ENCODE measurements at regions not wholly inside any gene's neighbourhood (a gene's known extent, or its start where the extent isn't known, plus 50 kb on each side); places are given as distances from the start of the nearest gene placed in this dataset.

DNA sequence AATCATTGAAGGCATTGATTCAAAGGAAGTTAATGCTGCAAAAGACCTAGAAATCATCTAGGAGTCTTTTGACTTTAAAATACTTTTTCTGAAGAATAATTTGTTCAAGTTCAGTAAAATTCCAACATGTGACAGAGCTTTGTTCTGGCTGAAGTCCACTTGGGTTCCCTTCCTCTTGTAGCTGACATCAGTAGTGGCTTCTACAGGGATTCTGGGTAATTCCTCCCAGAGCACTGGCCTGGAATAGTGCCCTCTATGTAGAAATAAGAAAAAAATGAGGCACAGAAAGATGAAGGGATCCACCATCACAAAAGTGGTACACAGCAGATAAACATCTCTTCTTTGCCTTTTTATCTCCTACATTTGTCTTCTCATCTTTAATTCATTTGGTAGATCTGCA lies 548.1 kb downstream of the LTN1 start:
- no peak for DNase-seq

DNA sequence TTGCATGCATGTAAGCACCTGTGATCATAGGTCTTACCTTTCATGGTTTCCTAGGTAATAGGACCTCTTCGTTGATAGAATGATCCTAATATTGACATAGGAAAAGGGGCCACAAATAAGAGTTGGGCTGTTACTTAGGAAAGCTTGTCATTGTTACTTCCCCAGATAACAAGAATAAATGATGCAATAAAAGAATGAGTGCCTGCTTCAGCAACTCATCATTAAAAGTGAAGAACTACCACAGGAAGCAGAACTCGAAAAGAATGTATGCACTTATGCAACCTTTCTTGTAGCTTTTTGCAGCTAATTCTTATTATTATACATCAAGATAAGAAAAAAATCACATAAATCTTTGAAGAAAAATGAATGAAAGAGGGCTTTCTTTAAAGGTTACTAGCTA lies 548.6 kb downstream of the LTN1 start:
- DNase-seq: no peak

DNA sequence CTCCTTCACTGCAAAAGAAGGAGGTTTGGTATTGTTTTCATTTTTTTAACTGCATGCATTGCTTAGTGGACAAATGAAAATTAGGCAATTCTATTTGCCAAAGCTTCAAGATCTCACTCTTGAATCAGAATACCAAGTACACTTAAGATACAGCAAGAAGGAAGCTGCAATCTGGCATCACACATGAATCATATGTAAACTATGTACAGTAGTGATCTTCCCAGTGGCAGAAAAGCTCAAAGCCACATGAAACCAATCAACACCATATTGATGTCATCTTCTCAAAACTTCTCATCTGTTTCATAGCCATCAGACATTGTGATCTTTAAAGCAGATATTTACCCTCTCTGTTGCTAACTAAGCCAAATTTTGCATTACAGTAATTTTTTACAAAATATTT lies 550.1 kb downstream of the LTN1 start:
- DNase-seq: no peak

DNA sequence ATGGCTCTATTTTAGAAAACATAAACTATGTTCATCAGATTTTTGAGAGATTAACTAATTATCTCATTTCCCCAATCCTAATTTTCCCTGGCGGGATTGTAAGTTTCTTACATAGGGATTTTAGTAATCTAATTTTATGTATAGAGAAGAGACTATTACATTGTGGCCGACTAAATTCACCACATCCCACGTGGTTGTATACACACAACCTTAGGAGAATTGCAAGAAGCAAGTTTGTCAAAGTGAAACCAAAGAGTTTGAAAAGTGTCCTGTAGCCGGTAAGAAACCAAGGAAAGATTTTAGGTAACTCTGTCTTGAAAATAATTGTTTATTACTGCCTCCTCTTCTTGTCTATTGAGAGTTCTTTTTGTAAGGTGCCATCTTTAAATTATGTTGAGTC lies 550.6 kb downstream of the LTN1 start:
- DNase-seq: no peak

DNA sequence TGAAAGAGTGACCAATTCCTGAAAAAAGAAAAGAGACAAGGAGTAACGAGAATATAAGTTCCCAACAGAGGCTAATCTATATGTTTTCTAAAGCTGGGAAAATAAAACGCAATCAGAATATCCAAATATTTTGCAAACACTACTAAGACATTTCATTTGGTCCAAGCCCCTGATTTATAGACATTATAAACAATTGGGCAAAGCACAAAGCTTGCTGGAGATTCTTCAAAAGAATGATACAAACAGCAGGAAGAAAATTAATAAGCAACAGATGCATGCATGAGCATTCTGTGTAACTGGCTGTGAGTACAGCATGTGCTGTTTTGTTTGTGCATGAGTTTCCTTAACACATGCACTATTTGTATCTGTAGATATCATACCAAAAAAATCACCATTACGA lies 552.9 kb downstream of the LTN1 start:
- no peak for DNase-seq

DNA sequence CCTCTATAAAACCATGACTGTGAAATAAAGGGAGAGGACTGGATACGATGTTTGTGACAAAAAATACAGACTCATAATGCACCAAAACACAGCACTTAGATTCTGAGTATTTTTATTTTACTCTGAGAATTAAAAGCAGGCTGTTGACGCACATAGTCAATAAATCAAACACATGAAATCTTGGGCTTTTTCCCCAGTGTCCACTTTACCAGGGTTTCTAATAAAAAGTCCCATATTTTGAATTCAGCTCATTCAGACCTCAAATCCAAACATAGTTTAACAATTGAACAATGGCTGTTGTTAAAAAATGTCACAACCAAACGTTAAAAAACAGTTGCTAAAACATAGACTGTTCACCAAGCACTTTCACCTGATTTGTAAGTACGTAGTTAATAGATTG lies 553.4 kb downstream of the LTN1 start:
- DNase-seq: no peak

DNA sequence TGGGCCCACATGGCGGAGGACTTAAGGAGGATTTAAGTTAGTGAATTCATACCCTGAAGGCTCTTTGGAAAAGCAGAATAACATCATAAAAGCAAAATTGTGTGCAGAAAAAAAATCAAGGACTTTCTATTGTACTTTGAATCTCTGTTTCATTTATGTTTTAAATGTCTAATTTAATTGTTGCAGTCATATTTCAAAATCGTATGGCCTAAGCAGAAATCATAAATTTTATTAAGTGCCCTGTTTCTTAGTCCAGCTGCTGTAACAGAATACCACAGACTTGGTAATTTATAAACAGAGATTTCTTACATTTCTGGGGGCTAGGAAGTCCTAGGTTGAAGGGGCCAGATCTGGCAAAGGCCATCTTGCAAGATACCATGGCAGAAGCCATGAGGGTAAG lies 555.6 kb downstream of the LTN1 start:
- no peak for DNase-seq

DNA sequence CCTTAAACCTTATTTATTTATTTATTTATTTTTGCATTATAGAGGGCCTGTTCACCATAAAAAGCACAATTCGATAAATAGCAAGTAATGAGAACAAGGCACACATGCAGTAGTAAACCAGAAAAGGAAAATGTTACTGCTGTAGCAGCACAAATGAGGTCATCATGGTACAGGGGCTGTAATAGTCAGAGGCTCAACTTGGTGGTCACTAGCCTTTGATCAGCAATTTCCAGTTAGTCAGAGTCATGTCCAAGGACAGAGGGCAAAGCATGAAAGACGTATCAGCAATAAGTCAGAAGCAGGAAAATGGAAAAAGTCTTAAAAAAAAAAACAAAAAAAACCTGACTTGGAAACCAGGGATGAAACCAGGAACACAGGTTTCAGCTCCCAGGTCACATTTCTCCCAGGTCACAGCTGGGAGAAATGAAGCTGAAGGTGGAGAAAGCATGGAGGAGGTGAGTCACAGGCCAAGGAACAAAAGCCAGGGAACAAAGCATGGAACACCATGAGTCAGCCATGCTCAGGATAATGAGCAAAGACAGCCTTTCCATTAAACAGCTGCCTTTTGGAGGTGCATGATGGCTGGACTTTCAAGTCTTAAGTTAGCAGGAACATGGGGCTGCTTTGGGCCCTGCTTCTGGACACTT lies 556.3 kb downstream of the LTN1 start:
- DNase-seq: no peak

DNA sequence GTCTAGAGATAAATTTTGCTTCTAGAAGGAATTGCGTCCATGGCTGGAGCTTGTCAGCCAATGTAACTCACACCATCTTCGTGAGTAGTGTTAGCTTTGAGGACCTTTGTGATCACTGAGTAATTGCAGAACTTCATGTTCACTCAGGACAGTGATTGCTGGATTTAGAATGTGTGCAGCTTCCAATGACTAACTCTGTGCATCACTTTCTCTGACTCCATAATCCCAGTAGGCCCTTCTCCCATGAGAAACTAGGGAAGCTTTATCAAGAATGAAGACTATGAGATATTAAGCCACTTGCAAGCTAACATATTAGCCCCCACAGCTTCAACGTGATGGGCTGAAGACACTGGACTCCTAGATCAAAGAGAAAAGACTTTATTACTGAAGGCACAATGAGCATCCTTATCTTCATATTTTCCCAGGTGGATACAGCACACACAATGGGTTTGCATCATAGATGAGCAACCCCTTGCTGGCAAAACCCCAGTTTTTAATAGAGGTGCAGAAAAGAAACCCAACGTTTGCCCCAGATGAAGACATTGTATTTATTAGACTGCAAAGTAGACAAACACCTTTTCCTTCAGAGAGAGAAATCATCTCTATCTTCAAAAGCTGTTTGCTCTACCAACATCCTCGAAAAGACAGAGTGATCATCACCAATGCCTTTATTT lies 561.0 kb downstream of the LTN1 start:
- DNase-seq: no peak

DNA sequence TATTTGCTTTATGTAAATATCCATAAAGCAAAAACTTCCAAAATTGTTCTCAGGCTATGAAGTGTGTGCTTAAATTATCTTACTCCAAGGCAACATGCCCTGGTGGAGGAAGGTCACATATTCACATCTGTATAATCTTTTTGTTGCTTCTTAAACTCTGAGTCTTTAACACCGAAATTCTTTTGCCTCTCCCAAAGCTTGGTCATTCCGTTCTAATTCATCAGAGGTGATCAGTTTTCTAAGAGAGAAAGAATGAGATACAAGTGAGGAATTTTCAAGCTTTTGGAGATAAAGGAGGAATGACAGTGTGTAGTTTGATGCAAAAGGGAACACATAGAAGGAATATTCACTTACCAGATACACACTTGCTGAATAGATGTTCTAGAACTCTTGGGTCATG lies 561.7 kb downstream of the LTN1 start:
- DNase-seq: no peak

DNA sequence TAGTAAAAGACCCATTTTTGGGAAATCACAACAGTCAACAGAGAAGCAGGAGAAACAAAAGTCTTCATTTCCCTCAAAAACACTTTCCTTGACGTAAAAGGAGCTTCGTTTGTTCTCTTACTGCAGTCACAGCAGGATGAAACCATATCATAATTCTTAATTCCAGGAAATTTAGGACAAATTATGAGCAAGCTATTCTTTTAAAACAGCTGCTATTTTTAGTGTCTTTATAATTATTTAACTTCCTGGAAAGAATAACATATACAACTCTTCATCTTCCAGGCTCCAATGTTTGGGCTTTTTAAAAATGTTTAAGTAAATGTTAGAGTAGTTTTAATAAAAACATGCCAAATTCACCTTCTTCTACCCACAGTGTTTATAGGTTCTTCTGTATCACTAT lies 563.5 kb downstream of the LTN1 start:
- no peak for DNase-seq

DNA sequence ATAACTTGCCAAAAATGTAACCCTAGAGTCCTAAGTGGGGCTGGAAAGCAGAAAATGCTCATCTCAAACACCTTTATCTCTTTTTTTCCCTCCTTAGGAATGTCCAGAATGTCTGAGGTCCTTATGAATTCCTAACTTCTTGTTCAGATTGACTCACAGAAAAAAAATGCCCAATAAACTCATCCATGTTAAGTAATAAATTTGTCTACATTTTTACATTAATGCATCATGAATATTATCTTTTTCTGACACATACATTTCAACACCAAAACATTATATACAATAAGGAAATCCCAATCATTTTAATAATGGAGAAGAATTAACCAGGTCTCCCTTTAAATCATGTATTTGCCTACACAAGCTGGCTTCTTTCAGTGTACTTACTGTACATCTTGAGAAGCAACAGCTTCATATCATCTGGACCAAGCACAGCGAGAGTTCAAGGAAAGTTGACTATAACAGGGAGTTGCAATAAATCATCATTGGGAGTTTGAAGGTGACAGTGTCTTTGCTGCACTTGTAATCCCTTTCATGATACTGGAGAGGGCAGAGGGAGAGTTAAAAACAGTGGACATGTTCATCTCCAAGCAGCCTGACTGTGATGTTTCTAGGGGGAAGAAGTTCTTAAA lies 565.2 kb downstream of the LTN1 start:
- DNase-seq: no peak

DNA sequence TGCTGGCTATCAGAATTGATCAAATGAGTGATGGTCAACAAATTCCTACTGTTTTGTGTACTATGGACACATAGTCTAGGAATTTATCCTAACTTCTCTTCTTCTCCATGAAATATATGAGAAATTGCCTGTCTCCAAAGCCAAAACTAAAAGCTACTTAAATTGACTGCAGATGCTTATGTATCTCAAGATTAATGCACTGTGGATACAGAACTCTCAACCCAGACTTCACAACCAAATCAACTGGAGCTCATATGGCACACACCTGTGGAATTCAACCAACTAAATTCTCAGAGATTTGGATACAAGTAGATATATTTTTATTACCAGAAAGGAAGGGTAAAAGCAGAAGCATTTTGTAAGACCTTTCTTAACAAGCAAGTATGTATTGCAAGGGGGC lies 566.1 kb downstream of the LTN1 start:
- no peak for DNase-seq

DNA sequence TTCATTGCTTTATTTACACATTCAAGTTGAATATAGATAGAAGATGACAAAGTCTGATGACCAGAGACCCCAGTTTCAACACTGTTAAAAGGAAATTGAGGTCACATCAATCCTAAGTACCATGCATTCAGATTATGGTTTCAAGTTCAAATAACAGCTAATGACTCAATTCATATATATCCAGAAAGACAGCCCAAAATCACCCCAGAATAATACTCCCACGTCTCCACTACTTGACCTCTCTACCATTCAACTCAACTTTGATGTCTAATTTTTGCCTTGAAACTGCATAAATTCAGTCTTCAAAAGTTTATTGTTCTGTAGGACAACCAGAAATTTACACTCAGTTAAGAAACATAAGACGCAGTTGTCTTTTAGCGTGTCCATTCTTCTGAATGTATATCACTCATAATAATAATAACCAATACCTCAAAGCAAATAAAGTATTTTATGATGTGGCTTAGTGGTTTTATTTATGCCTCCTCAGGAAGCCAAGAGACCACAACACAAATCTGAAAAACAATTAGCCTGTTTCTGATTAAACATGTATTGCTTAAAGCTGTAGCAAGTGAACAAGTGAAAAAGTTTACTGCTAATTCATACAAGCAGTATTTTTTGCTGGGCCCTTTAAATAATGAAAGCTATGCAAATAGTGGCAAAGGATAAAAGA lies 569.0 kb downstream of the LTN1 start:
- no peak for DNase-seq

DNA sequence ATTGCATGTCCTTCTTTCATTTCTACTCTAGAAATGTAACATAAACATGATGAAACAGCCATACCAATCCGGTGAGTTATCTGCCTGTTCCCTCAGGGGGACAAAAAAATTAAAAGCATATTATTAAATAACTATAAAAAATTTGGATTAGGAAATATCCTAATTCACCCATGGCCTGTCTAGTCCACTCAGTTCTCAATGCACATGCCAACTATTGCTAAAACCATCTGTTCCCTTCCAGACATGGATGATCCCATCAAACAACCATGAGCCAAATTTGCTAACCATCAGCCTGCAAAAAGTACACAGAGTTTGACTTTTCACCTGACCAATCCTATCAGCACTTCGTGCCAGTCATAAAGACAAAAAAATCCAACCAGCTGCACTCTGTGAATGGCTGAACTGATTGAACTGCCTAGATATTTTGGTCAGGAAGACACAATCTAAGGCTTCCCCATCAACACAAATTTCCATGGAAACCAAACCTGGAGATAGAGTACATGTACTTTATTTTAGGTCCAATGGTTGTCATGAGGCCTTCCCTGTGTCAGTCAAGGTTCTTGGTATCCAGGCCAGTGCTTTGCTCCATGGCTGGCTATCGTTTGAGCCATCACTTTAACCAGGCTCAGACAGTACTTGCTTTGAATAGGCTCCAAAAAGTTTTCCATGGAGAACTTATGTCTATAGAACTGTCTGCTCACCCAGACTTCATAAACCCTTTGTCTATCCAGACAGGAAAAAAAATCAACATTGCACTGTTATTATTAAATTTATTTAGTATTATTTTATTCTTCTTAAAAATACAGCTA lies 570.8 kb downstream of the LTN1 start:
- no peak for DNase-seq

DNA sequence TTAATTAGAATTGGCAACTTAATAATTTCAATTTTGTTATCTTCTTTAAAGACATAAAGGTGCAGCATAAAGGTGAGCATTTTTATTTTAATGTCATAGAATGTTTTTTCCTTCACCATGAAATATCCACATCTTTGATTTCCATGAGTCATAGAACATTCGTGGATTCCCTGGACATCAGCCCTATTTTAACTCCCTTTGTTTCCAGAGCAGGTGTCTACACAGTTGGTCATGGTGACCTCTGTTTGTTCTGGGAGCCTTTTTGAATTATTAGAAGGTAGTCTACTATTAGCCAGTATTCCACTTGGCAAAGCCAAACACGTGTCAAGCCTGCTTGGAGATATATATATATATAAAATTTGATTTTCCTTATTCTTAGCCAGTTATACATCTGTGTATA lies 572.9 kb downstream of the LTN1 start:
- no peak for DNase-seq

DNA sequence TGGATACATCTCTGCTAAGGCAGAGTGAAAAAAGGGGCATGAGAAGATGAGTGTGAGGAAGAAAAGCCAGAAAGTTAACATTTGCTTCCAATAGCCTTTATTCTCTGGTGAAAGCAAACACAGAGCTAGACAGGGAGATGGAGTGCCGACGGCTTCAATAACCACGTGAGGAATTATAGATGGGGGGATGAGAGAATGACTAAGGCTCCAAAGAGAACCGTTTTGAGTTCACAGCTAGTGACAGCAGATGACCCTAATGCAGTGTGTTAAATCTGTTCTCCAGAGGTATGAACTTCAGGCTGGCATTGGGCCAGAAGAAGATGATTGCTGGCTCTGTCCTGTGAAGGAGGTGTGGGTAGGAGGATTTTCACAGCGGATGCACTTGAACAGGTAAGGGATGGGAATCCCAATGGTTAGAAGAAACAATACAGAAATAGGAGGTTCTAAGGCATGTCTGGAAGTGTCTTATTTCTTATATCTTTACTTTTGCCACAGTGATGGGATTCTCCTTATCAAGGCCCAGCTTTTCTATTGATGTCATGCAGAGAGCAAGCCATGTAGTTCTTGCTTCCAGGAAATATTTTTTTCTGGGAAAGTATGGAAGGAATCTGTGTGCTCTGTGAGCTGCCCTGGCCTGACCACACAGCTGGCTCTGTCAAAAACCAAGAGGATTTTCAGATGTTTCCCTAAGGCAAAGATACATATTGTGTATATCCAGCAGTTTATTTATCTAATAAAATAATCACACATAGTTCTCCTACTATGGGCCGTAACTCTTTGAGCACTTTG lies 573.8 kb downstream of the LTN1 start:
- no peak for DNase-seq

DNA sequence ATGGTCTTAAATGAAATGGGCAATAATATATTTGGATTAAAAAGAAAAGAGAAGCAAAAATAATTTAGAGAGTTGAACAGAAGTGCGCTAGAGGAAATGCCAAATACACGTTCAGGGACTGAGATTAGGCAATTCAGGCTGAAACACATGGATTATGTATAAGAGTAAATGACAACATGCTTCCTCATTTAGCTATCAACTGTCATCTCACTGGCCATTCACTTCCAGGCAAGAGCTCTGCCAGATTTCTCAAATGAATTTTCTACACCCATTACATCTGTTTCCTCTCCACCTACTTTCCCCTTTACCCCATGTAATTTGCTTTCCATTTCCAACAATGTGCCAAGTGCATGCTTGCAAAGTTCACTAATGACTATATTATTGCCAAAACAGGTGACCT lies 582.4 kb downstream of the LTN1 start:
- DNase-seq: no peak

DNA sequence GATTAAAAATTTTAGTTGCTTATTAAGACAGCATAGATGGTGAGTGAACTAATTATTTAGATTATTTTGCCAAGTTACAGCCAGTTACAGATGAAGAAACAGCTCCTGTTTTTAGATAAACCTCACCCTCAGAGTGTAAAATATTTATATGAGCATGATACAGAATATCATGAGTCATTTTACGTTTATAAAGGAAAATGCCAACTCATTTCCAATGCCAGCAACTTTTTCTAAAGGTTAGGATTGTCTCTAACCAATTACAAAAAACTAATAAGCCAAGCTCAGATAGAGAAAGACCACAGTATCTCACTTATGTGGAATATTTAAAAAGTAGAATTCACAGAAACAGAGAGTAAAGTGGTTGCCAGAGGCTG lies 590.1 kb downstream of the LTN1 start:
- no peak for DNase-seq

DNA sequence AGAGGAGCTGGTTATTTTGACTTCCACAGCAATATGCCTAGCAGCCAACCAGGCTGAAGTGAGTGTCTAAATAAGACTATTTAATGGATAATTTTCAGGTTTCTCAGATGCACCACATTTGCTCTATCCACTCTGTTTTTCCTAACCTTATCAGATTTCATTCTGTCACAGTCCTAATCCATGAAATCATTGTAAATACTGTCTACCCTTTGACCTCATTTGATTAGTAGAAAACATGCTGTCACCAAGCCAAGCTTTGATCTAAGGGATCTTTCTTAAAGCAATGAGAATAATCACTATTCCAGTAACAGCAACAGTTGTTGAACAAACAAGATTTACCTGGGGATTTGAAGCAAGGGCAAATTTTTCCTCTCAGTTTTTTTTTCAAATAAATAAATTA lies 595.6 kb downstream of the LTN1 start:
- no peak for DNase-seq

DNA sequence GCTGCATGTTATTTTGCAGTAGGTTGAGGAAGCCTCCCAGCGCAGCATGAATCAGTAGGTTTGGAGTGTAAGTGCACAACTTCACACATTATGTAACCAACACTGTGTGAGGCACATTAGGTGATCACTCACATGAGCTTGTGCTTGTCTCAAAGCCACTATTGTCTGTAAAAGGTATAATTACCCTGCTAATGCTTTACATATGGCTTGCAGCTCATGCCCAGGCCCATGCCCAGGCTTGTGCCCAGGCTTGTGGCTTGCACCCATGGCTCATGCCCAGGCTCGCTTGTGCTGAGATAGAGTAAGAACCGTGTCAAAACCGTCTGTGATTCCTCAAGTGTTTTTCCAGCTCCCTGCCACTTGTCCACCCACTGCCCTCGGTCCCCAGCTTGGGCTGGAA lies 596.3 kb downstream of the LTN1 start:
- no peak for DNase-seq

DNA sequence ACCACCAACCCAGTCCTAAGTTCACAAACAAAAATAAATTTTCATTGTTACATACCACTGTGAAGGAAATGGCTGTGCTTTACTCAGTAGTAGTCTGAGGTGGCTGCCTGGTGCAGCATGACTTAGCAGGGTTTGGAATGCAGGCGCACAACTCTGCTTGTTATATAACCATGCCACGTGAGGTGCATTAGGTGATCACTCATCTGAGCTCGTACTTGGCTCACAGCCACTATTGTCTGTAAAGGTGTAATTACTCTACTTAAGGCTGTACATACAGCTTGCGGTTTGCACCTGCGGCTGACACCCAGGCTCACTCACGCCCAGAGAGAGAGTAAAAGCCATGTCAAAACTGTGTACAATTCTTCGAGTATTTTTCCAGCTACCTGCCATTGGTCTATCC lies 599.4 kb downstream of the LTN1 start:
- DNase-seq: no peak
